ENCODE measurements at regions not wholly inside any gene's neighbourhood (a gene's known extent, or its start where the extent isn't known, plus 50 kb on each side); places are given as distances from the start of the nearest gene placed in this dataset.

DNA sequence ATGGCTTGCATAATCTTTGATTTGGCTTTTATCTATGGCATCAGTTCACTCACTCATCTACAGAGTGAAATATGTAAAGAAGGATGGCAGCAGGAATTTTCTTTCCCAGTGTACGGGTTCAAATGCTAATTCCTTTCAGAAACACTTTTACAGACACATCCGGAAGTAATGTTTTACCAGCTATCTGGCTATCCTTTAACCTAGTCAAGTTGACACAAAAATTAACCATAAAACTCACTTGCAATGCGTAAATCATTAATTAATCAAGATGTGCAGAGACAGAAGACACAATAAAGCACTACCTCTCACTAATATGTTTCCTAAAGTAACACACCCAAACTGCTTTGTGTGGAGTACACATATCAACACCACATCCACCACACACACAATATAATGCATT is 378.9 kb upstream of the ANO3 start:
- H3K4me3 ChIP-seq, result no peak overlapping the region
- H3K9me3 ChIP-seq, result no peaks in the 10 kb centered on the region
- ATAC-seq (ENCODE audit: low FRiP score in 2 of 2) (no peak), DNase-seq (no peak)
- TF ChIP-seq POLR2A (IDR thresholded peaks at IDR 0.05) (no peak), EP300 (IDR thresholded peaks at IDR 0.05) (no peak), POLR2AphosphoS5 (IDR thresholded peaks at IDR 0.05) (no peak)
- TF ChIP-seq, protein P1, sequence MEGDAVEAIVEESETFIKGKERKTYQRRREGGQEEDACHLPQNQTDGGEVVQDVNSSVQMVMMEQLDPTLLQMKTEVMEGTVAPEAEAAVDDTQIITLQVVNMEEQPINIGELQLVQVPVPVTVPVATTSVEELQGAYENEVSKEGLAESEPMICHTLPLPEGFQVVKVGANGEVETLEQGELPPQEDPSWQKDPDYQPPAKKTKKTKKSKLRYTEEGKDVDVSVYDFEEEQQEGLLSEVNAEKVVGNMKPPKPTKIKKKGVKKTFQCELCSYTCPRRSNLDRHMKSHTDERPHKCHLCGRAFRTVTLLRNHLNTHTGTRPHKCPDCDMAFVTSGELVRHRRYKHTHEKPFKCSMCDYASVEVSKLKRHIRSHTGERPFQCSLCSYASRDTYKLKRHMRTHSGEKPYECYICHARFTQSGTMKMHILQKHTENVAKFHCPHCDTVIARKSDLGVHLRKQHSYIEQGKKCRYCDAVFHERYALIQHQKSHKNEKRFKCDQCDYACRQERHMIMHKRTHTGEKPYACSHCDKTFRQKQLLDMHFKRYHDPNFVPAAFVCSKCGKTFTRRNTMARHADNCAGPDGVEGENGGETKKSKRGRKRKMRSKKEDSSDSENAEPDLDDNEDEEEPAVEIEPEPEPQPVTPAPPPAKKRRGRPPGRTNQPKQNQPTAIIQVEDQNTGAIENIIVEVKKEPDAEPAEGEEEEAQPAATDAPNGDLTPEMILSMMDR (IDR thresholded peaks at IDR 0.05), result no peak
- no peak overlapping the region for H3K27ac ChIP-seq
- H3K27me3 ChIP-seq, result no peaks in the 10 kb centered on the region
- H3K4me1 ChIP-seq, result no peaks in the 10 kb centered on the region
- H3K36me3 ChIP-seq, result no peaks in the 10 kb centered on the region
- 87 to 90% methylated on average over 3 of the region's 3 CpGs for WGBS, 2 donors

- no peak for DNase-seq
- TF ChIP-seq POLR2A (IDR thresholded peaks at IDR 0.05) (no peak), EP300 (IDR thresholded peaks at IDR 0.05) (no peak), POLR2AphosphoS5 (IDR thresholded peaks at IDR 0.05) (no peak)
- TF ChIP-seq, protein P1 (IDR thresholded peaks at IDR 0.05), result no peak
- no peaks in the 10 kb centered on the region for H3K36me3 ChIP-seq
- H3K27ac ChIP-seq, result no peak overlapping the region
- no peak for ATAC-seq (ENCODE audit: low FRiP score in 2 of 2)
- no peaks in the 10 kb centered on the region for H3K9me3 ChIP-seq
- no peak overlapping the region for H3K4me3 ChIP-seq
- H3K4me1 ChIP-seq, result no peaks in the 10 kb centered on the region
- 63 to 64% methylated on average over 4 of the region's 4 CpGs for WGBS, 2 donors
- H3K27me3 ChIP-seq, result no peaks in the 10 kb centered on the region
Measured at GRCh38 chr11:25958045-25958444, 373.9 kb upstream of the ANO3 start.

- Histone ChIP-seq H3K36me3 (no peaks in the 10 kb centered on the region), H3K4me1 (no peaks in the 10 kb centered on the region), H3K27ac (no peak overlapping the region), H3K27me3 (no peaks in the 10 kb centered on the region), H3K9me3 (no peaks in the 10 kb centered on the region), H3K4me3 (no peak overlapping the region)
- WGBS, 2 donors, result 60 to 65% methylated on average over 4 of the region's 4 CpGs
- DNase-seq (no peak), ATAC-seq (ENCODE audit: low FRiP score in 2 of 2) (no peak)
- TF ChIP-seq, protein P1 (IDR thresholded peaks at IDR 0.05), result no peak
- TF ChIP-seq EP300 (IDR thresholded peaks at IDR 0.05) (no peak), POLR2A (IDR thresholded peaks at IDR 0.05) (no peak), POLR2AphosphoS5 (IDR thresholded peaks at IDR 0.05) (no peak)
Measured at GRCh38 chr11:25961539-25961938, 370.4 kb upstream of the ANO3 start.

DNA sequence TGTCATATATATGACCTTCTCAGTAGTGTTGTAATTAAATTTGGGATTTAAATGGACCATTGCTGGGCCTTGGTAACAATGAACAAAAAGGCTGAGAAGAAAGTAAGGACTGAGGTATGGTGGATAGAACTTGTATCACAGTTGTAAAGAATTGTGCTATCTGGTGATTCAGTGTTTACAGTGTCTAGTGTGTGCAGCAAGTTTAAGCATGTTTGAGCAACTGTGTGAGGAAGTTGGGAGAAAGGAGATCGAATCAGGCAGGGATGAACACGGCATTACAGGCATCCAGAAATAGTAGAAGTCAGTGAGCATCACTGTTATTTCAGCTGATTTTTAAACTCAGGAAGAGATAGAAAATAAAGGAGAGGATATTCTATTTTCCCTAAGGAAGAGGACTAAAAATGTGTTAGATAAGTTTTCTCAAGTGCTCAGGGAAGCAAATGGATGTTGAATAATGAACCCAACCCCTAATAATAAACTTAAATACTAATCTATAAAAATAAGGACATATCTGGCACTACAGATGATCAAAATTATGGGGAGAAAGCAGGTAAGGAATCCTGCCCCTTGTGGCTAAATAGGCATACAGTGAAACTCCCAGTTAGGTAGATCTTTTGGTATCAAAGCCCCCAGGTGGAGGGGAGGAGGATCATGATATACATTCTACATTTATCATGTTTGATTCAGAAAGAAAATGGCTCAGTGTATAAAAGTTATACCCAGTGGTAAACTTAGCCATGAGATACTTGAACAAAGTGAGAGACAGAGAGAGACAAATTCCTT is 361.0 kb upstream of the ANO3 start:
- TF ChIP-seq POLR2AphosphoS5 (IDR thresholded peaks at IDR 0.05) (no peak), EP300 (IDR thresholded peaks at IDR 0.05) (no peak), POLR2A (IDR thresholded peaks at IDR 0.05) (no peak)
- TF ChIP-seq, protein P1 (IDR thresholded peaks at IDR 0.05), result no peak
- H3K4me1 ChIP-seq, result no peaks in the 10 kb centered on the region
- H3K36me3 ChIP-seq, result no peaks in the 10 kb centered on the region
- 64 to 76% methylated on average over 2 of the region's 2 CpGs for WGBS, 2 donors
- DNase-seq (no peak), ATAC-seq (ENCODE audit: low FRiP score in 2 of 2) (no peak)
- H3K9me3 ChIP-seq, result no peaks in the 10 kb centered on the region
- H3K27me3 ChIP-seq, result no peaks in the 10 kb centered on the region
- H3K4me3 ChIP-seq, result no peak overlapping the region
- H3K27ac ChIP-seq, result no peak overlapping the region

GRCh38 chr11:25980091-25980490 is 351.8 kb upstream of the ANO3 start:
- Histone ChIP-seq H3K36me3 (no peaks in the 10 kb centered on the region), H3K4me3 (no peak overlapping the region), H3K27ac (no peak overlapping the region), H3K27me3 (no peaks in the 10 kb centered on the region), H3K9me3 (no peaks in the 10 kb centered on the region), H3K4me1 (no peaks in the 10 kb centered on the region)
- TF ChIP-seq POLR2A (IDR thresholded peaks at IDR 0.05) (no peak), EP300 (IDR thresholded peaks at IDR 0.05) (no peak), POLR2AphosphoS5 (IDR thresholded peaks at IDR 0.05) (no peak)
- TF ChIP-seq, protein P1 (IDR thresholded peaks at IDR 0.05), result no peak
- no peak for DNase-seq
- WGBS, 2 donors, result 76 to 81% methylated on average over 4 of the region's 4 CpGs
- ATAC-seq (ENCODE audit: low FRiP score in 2 of 2), result no peak

All from upper lobe of left lung (tissue), 6 donors.